Esophagus squamous epithelium (tissue), 4 donors: ENCODE measurements at regions not wholly inside any gene's neighbourhood (a gene's known extent, or its start where the extent isn't known, plus 50 kb on each side); places are given as distances from the start of the nearest gene placed in this dataset.

Experiments used
- CTCF ChIP-seq, 6 experiments: fragments of 450-650 bp in 4 of 6; fragments of 200-600 bp in 2 of 6; sonication (generic) in 2 of 6; IDR thresholded peaks; one replicate each; pipeline ENCODE4 v1.5.1; 2016 to 2019; ENCODE audit warnings: antibody characterized with exemption in 6 of 6, mild to moderate bottlenecking in 4 of 6, moderate library complexity in 4 of 6
- POLR2A ChIP-seq, 4 donors: fragments of 450-650 bp; IDR thresholded peaks; one replicate each; pipeline ENCODE4 v1.6.1; 2017; ENCODE audit warnings: antibody characterized with exemption in 4 of 4, mild to moderate bottlenecking in 4 of 4, moderate library complexity in 3 of 4

GRCh38 chr3:187983484-187984124 is 170.4 kb upstream of the LPP start:
- TF ChIP-seq POLR2A (IDR thresholded peaks at IDR 0.05) (no peak), CTCF (IDR thresholded peaks at IDR 0.05) (no peak)
